Epithelial cell of prostate (primary cell): ENCODE measurements at regions not wholly inside any gene's neighbourhood (a gene's known extent, or its start where the extent isn't known, plus 50 kb on each side); places are given as distances from the start of the nearest gene placed in this dataset.
"Not testable (repeated sequence)": the region's sequence is repeated elsewhere in the genome, so short reads cannot be mapped to it uniquely, and the experiment has no call there.

Experiments
- DNase-seq: peaks from one replicate; pipeline ENCODE4 v3.0.0-alpha.2; 2011; ENCODE audit warnings: low read depth, low spot score
- H3K27ac ChIP-seq: fragments of 450-650 bp; 2 replicates; pipeline ENCODE4 v1.5.1; 2017; ENCODE audit warnings: mild to moderate bottlenecking

DNA sequence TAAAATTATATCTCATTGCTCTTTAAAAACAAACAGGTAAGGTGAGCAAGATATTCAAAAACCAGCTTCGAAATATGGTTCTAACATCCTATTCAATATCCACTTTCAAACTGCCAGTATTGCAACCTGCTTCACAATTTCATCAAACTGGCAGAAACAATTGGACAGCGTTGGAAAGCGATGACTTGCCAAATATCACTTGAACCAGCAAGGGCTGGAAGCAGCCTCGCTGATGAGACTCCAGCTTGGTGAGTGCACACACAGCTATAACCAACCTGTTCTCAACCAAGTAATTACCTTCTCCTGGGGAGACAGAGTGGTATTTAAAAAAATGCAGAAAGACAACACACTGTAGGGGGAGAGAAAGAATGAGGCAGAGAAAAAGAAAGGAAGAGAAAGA lies 155.8 kb upstream of the RAI2 start:
- DNase-seq, result no peak
- H3K27ac ChIP-seq, result no peak overlapping the region

DNA sequence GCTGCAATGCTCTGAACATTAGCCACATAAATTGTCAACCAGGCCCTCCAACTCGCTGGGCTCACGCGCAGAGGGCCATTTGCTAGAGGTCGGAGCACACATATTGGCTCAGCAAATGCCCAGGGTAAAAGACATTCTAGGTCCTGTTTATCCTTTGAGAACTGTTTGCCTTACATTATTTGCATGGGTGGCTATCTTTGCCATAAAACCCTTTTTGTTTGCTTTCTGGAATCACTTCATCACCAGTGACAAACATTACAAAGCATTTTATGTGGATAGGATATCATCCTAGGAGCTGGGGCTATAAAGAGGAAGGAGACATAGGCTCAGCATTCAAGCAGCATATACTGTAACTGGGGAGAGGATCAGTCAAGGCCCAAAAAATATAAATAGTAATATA lies 149.2 kb upstream of the RAI2 start:
- no peak overlapping the region for H3K27ac ChIP-seq
- DNase-seq, result no peak

DNA sequence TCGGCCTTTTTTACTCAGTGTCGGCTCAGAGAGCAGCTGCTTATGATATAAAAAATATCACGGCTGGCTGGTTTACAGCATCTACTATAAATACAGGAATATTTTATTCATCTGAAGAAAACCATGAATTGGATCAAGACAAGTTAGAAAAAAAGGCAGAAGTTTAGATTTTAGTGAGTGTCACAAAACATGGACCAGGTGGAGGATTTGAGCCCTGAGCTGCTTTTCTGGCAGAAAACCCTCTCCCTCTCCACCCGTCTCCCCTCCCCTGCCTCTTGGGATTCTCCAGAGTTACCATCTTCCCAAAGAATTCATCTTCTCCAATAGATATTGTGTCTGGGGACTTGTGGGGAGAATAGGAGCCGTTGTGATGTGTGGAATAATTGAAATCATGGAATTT lies 142.8 kb upstream of the RAI2 start:
- no peak overlapping the region for H3K27ac ChIP-seq
- no peak for DNase-seq

DNA sequence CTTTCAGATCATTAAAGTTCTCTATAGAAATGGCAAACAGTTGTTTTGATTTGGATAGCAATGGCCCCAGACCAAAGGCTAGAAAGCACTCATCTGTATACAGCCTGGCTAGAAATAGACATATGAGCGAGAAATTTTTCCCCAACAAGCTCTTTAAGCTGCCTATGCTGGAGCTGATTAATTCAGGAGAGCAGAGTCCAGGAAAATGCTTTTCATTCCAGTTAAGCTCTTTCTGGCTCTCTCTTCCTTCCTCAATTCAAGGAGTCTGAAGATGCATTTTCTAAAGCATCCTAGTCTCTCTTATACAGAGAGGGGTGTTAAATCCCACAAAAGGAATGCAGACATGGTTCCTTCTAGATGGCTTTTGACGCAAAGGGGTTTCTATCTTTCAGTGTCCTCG lies 141.7 kb upstream of the RAI2 start:
- no peak overlapping the region for H3K27ac ChIP-seq
- DNase-seq, result no peak

DNA sequence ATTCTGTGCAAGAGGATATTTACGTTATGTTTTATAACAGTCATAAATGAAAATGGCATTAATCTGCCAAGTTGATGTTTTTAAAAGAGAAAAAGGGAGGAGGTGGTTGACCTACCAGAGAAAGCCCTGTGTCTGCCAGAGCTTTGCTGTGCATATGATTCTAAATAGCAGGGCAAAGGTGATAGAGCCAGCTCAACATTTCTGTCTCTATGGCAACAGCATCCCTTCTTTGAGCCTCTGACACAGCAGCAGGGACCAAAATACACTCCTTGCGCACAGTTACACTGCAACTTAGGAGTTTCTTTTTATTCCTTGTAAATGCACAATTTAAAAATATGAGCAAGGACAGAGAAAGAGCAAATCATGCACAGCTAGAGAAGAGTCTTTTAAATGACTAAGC lies 133.3 kb upstream of the RAI2 start:
- no peak overlapping the region for H3K27ac ChIP-seq

DNA sequence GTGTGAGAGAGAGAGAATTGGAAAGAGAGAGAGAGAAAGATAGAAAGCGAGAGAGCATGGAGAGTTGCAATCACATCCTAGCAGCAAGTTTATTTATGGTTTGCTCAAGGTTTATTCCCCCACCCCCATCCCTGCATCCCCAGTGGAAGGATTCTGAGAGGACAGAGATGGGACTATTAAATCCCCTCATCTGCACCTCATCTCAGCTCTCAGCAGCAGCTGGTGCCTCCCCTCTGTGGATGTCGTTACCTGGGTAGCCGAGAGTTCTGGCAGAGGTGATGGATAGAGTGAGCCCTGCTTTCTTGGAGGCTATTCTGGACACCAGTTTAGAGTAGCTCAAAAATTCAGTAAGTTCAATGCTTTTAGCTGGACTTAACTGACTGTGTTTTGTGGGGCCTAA lies 132.0 kb upstream of the RAI2 start:
- DNase-seq, result no peak
- H3K27ac ChIP-seq, result no peak overlapping the region

More for the DNA sequence above, 133.3 kb upstream of the RAI2 start:
- no peak for DNase-seq

DNA sequence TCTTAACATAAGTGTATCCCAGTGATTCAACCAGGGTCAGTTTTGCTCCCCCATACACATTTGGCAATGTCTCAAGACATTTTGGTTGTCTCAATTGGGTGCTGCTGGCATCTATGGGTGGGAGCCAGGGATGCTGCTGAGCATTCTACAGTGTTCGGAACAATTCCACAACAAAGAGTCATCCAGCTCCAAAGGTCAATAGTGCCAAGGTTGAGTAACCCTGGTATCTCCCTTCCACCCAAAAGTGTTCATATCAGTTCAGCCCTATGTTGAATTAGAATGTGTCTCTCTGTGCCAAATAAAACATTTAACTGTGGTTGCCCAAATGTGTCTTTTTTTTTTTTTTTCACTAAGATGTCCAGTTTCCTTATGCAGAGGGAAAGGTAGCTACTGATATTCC lies 129.4 kb upstream of the RAI2 start:
- H3K27ac ChIP-seq, result no peak overlapping the region
- DNase-seq, result no peak

DNA sequence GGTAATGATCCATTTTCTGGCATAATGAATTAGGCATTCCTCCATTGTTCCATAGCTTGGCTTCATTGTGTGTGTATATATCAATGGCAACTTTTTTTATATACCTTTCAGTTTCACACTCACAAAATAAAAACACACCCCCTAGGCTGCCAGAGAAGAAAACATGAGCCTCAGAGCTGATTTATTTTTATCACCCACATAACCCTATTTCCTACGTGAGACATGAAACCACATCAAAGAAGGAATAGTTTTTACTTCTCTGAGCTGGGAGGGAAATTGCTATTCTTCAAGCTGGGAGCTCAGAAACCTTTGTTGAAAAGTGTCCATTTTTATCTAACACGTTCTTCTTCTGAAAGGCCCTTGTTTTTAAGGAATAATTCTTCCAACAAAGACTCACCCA lies 126.7 kb upstream of the RAI2 start:
- DNase-seq, result no peak
- no peak overlapping the region for H3K27ac ChIP-seq

DNA sequence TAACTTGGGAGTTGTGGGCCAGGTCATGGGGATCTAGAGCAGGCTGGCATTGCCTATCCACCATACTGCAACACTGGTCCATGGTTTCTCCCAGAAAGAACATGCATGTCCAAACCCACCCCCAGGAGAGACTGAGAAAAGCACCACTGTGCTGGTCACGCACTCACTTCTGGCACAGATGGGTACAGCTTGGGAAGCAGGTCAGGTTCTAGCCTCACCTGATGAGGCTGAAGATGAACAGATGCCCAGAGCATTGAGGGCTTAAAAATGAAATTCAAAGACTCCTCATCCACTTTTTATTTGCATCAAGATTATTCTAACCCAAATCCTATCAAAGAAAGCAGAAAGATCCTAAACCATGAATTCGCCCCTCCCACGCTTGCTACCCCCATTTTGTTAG lies 125.9 kb upstream of the RAI2 start:
- no peak for DNase-seq

DNA sequence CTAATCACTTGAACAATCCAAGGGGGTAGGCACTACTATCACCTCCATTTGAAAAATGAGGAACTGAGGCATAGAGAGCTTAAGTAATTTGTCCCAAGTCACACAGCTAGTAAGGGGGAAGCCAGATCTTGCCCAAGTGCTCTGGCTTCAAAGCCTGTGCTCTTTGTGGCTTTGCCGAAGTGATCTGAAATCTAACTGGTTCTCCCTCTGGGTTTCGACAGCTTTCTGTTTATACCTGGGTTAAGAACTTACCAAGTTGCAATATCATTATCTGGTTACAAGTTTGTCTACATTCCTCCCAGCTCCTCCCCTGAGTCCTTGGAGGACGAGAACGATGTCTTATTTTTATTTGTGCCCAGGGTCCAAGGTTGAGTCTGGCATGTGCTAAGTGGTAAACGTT lies 125.3 kb upstream of the RAI2 start:
- no peak for DNase-seq

More for the DNA sequence above, 125.9 kb upstream of the RAI2 start:
- H3K27ac ChIP-seq, result no peak overlapping the region

DNA sequence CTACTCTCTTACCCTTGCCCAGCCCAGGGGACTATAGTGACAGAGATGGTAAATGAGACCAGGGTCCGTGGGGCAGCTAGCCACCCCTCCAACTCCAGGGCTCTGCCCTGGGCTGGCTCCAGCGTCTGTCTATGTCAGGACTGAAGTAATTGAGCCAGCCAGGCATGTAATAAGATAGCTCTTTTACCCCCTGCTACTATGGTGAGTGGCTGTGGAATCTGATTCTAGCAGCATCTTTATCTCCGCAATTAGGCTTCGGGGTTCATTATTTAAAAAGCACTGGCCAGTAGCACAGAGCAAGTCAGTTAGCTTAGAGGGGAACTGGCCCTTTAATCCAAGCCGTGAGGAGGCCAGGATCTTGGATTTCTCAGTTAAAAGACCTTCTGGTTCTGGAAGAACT lies 123.3 kb upstream of the RAI2 start:
- no peak overlapping the region for H3K27ac ChIP-seq
- no peak for DNase-seq

More for the DNA sequence above, 125.3 kb upstream of the RAI2 start:
- no peak overlapping the region for H3K27ac ChIP-seq

DNA sequence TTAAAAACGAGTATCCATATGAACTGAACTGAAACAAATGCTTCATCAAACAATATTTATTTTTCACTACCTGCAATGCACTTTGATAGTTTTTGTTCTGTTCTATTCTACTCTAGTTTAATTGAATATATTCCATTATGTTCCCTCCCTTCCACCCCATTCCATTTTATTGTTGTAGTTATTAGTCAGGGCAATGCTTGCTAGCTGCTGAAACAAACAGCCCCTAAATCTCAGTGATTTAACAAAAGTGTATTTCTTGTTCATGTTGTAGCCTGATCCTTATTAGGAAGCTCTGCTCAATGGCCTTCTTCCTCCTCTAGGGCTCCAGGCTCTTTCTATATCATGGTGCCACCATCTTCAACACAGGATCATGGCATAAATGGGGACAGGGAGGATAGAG lies 122.3 kb upstream of the RAI2 start:
- no peak for DNase-seq
- no peak overlapping the region for H3K27ac ChIP-seq

DNA sequence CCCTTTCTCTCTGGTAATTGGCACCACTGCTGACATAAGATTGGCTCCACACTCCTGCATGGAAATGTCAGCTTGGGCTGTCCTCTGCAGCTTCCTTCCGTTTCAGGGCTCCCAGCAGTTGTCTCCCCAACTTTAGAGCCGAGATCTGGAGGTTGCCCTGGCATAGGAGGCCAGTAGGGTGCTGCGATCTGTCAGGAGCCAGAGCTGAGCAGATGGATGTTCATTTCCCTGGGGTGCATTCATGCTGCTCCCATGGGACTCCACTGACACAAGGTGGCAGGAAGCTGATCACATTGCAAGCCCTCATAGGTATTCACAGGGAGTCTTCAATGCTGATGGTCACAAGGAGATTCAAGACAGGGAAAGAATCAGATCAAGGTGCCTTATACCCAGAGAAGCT lies 116.6 kb upstream of the RAI2 start:
- no peak for DNase-seq
- no peak overlapping the region for H3K27ac ChIP-seq

DNA sequence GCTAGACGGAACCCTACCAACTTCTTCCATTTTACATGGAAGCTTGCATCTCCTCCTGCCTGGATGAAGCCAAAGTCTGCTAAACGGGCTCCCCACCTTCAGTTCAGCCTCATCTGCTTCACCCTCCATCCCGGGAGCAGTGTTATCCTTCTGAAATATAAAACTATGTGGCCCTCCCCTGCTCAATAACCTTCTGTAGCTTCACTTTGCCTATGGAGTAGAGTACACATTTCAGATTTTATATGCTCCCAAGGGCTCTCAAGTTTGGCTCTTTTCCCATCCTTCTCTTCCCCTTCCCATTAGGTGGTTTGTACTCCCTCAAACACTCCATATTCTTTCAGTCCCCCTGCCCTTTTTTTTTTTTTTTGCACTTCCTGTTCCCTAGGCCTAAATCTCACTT lies 115.9 kb upstream of the RAI2 start:
- DNase-seq, result no peak
- H3K27ac ChIP-seq, result no peak overlapping the region

DNA sequence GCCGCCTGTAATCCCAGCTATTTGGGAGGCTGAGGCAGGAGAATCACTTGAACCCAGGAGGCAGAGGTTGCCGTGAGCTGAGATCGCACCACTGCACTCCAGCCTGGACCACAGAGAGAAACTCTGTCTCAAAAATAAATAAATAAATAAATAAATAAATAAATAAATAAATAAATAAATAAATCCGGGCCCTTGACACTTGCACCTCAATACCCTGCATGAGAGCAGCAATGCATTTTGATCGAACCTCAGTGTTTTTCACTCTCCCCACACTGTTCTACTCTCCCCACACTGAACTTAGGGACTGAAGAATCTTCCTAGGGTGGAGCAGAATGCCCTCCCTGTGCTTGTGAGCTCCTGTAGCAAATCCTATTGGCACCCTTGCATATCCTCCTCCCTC lies 114.3 kb upstream of the RAI2 start:
- H3K27ac ChIP-seq, DNase-seq: not testable (repeated sequence)

DNA sequence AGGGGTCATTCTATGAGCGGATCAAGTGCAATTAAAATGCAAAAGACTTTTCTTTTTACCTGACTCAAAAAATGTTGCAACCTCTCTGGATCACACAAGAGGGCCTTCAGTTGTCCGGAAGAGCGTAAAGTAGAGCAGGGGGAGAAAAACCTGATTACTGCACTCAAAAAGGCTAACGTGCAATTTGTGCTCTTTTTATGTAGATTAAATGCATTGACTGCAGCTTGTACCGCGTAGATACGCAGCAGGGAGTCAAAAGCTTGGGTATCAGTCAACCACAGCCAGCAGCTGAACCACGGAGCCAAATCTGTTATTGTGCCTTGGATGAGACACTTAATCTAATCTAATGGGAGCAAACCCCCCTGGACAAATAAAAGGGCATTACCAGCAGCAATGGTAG lies 107.3 kb upstream of the RAI2 start:
- no peak overlapping the region for H3K27ac ChIP-seq
- DNase-seq, result no peak

DNA sequence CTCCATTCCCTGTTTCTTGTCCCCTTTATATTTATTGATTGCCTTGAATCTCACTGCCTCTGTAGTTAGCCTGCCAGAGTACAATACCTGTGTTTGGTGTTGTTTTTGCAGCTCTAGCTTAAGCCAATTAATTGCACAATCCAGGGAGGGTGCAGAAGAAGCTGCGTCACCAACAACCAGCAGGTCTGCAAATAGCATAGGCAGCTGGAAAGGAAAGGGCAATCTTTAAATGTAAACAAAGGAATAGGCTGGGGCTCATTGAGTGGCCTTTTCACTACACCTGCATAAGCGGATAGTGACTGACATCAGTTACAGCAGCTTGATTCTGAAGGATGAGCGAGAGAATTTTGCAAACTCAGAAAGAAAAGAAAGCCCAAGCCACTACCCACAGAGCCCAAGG lies 106.8 kb upstream of the RAI2 start:
- H3K27ac ChIP-seq, result no peak overlapping the region
- DNase-seq, result no peak

DNA sequence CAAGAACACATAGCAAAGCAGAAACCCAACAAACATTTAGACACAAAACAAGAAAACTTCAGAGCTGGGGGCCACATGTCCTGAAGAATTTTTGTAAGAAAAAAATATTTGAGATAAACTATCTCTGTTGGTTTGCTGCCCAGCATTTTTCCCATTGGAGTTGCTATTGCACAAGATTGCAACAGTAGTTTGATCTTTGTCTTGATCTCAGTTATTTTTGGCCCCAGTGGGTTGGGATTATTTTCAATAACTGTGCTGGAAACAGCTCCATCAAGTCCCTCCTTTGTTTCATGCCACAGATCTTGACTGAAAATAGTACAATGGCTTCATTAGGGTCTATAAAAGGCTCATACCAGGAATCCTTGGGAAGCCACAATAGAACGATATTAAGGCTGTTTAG lies 103.8 kb upstream of the RAI2 start:
- no peak for DNase-seq
- no peak overlapping the region for H3K27ac ChIP-seq

DNA sequence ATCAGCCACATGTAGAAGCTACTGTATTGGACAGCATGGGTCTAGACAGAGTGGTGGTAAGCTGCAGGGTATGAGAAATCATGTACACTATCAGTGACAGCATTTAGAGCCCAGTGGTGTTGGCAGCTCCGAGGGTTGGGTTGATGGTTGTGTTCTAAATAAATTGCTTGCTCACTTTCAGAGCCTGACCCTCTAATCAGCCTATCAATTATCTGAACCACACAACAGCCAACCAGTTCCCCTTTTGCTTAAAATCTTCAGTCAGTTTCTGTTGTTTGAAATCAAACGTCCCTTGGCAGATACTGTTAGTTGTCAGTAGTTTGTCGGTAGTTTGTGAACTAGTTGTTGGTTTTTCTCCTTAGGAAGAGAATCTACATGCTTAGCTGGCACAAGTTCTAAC lies 99.8 kb upstream of the RAI2 start:
- no peak for DNase-seq
- H3K27ac ChIP-seq, result no peak overlapping the region

DNA sequence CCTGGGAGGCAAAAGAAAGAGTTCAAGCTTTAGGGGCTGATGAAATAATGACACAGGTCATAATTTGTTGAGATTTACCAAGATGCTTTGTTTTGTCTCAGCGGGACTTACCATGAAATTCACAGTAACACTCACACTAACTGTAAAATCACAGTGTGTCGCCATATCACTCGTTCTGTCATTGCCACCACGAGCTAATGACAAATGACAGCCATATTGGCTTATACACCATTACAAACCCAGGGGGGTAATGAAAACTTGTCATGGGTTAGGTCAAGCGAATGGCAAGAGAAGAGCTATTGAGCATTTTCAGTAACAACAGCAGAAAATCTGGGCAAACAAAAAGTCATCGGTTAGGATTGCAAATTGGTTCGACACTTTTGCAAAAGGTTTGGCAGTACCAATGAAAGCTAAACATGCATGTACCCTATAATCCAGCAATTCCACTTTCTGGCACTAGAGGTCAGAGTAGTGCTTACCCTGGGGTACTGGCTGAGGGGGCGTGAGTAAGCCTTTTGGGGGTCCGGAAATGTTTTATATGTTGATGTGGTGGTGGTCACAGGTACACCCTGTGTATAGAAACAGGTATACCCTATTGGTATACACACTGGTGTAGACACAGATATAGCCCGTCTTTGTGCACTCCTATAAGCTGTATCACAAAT lies 83.9 kb upstream of the RAI2 start:
- DNase-seq, result no peak
- no peak overlapping the region for H3K27ac ChIP-seq

DNA sequence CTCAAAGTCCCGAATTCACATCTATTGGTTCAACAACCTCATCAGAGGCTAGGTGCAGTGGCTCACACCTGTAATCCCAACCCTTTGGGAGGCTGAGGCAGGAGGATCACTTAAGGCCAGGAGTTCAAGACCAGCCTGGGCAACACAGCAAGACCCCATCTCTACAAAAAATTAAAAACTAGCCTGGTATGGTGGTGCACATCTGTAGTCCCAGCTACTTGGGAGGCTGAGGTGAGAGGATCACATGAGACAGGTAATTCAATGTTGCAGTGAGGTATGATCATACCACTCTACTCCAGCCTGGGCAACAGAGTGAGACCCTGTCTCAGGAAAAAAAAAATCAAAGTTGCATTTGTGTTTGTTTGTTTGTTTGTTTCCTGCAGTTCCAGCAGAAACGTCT lies 80.1 kb upstream of the RAI2 start:
- DNase-seq, H3K27ac ChIP-seq: not testable (repeated sequence)

DNA sequence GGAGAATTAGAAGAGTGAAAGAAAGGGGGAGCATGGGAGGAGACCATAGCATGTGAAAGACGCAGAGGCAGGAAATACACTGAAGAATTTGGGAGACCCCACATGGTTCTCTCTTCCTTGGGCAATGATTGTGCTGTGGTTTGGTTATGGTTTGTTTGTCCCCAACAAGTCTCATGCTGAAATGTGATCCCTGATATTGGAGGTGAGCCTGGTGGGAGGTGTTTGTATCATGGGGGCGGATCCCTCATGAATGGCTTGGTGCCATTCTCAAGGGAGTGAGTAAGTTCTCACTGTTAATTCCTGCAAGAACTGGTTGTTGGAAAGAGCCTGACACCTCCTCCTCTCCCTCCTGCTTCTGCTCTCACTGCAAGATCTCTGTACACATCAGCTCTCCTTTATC lies 78.6 kb upstream of the RAI2 start:
- no peak for DNase-seq
- no peak overlapping the region for H3K27ac ChIP-seq

DNA sequence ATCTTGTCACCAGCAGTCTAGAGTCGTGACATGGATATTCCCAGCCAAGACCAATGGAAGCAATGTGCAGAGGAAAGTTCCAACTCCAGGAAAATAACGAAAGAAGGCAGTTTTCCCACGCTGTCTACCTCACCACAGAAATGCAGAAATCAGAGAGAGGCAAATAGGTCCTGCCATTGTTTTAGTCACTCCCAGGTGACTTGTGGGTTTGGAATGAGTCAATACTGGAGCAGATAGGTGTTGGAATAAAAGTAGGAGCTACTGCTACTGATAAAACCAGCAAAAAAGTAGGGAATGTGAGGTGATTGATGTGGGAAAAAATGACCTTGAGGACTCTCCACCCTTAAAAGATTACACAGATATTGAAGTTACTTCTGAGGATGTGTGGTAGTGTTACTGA lies 72.8 kb upstream of the RAI2 start:
- no peak overlapping the region for H3K27ac ChIP-seq
- DNase-seq, result no peak
